PC-9 (cell line): ENCODE measurements at regions not wholly inside any gene's neighbourhood (a gene's known extent, or its start where the extent isn't known, plus 50 kb on each side); places are given as distances from the start of the nearest gene placed in this dataset.

Experiments used
- BruUV-seq: library from RNA; stranded (reverse); fragments of 400-500 nt; replicated peaks from 2 replicates; lab custom pipeline; 2021; lab: Mats Ljungman, UMichigan
- CTCF ChIA-PET: fragments of 300-600 bp; sonication (Branson Sonifier 250); formaldehyde crosslinking; loops from one replicate; lab custom pipeline; 2022; ENCODE audit warnings: antibody characterized with exemption; lab: Charles Lee
- POLR2A ChIA-PET: fragments of 300-600 bp; sonication (Branson Sonifier 250); formaldehyde crosslinking; loops from one replicate; lab custom pipeline; 2022; ENCODE audit warnings: antibody characterized with exemption; ENCODE audit not compliant: unreplicated experiment; lab: Charles Lee
- DNase-seq, 2 experiments: peaks; one replicate each; pipeline versions ENCODE4 v3.0.0 to v3.0.0-alpha.2; 2015 to 2022; ENCODE audit warnings: mixed read lengths in 1 of 2
- H2AFZ ChIP-seq: fragments of 200-600 bp; sonication (generic); 2 replicates; pipeline ENCODE4 v1.8.1; 2017; ENCODE audit warnings: antibody characterized with exemption
- H3F3A ChIP-seq: fragments of 200-600 bp; sonication (generic); 2 replicates; pipeline ENCODE4 v1.8.1; 2017; ENCODE audit warnings: antibody characterized with exemption, mild to moderate bottlenecking, low read depth; ENCODE audit not compliant: insufficient read depth
- H3K27ac ChIP-seq: fragments of 200-600 bp; sonication (generic); 2 replicates; pipeline ENCODE4 v1.6.1; 2016; ENCODE audit warnings: mixed run types
- H3K27me3 ChIP-seq: fragments of 200-600 bp; sonication (generic); 2 replicates; pipeline ENCODE4 v1.6.1; 2016; ENCODE audit warnings: low read depth, mixed run types; ENCODE audit not compliant: insufficient read depth
- H3K36me3 ChIP-seq: fragments of 200-600 bp; sonication (generic); 2 replicates; pipeline ENCODE4 v1.6.1; 2016; ENCODE audit warnings: low read depth, mixed run types
- H3K4me1 ChIP-seq: fragments of 200-600 bp; sonication (generic); replicated peaks from 2 replicates; pipeline ENCODE4 v1.6.1; 2016; ENCODE audit warnings: mixed run types; ENCODE audit not compliant: insufficient read depth
- H3K4me2 ChIP-seq: fragments of 200-600 bp; sonication (generic); 2 replicates; pipeline ENCODE4 v1.6.1; 2017; ENCODE audit warnings: mixed run types
- H3K4me3 ChIP-seq: fragments of 200-600 bp; sonication (generic); 2 replicates; pipeline ENCODE4 v1.6.1; 2016; ENCODE audit warnings: mixed run types
- H3K79me2 ChIP-seq: fragments of 200-600 bp; sonication (generic); 2 replicates; pipeline ENCODE4 v1.6.1; 2017; ENCODE audit warnings: low read depth, mixed run types
- H3K9me2 ChIP-seq: fragments of 200-600 bp; sonication (generic); 2 replicates; pipeline ENCODE4 v1.8.1; 2017; ENCODE audit warnings: mild to moderate bottlenecking; ENCODE audit not compliant: insufficient read depth
- H3K9me3 ChIP-seq: fragments of 200-600 bp; sonication (generic); 2 replicates; pipeline ENCODE4 v1.8.1; 2016; ENCODE audit warnings: low read depth; ENCODE audit not compliant: insufficient read depth
- H4K20me1 ChIP-seq: fragments of 200-600 bp; sonication (generic); 2 replicates; pipeline ENCODE4 v1.8.1; 2017; ENCODE audit not compliant: insufficient read depth
- EZH2 ChIP-seq: fragments of 200-600 bp; sonication (generic); IDR thresholded peaks from 2 replicates; pipeline ENCODE4 v1.8.0; 2017; ENCODE audit warnings: antibody characterized with exemption, low read depth
- intact Hi-C: fragments of 100-400 bp; cut with micrococcal nuclease; formaldehyde crosslinking; loops from one replicate; pipeline ENCODE4 v1.10.0; 2022; ENCODE audit not compliant: unreplicated experiment
- TF ChIP-seq, protein P1 (sequence below): fragments of 200-600 bp; sonication (generic); conservative IDR thresholded peaks from 2 replicates; pipeline ENCODE4 v1.6.1; 2017; ENCODE audit warnings: mixed run types, antibody characterized with exemption, mild to moderate bottlenecking, moderate library complexity

DNA sequence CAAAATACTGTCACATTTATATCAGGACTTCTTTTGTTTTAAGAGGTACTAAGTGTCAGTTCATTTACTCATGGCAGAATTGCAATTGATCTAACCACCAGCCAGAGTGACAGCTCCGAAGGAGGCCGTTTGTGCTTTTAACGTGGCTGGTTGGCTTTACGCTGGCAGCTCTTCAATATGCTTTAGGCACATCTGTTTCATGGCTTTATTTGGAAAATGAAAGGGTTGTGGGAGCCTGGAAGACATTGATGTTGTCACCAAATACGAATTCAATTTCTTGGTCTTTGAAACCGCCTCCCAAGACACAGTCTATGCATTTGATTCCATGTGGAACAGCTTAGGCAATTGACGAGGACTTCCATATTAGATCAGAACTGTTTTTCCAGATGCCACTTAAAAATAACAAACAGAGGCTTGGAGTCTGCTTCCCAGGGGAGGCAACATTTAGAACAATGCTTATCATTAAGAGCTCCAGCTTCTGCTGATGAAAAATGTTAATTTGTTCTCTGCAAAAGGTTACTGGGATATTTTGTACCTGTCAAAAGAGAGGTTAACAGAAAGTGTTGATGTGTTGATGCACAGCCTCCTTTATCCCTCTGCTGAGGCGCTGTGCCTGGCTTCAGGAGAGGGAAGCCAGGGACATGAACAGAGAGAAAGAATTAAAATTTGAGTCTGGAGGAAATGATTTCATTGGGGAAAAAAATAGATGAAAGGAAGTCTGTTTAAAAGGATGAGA lies 64.0 kb upstream of the TNFRSF19 start:
- intact Hi-C loops, result no loop called here
- Histone ChIP-seq H4K20me1 (no peaks in the 10 kb centered on the region), H3K9me2 (no peaks in the 10 kb centered on the region), H2AFZ (no peak overlapping the region), H3K4me3 (no peak overlapping the region), H3K27ac (no peak overlapping the region), H3F3A (no peaks in the 10 kb centered on the region), H3K27me3 (no peaks in the 10 kb centered on the region), H3K4me1 (no peaks in the 10 kb centered on the region), H3K36me3 (no peaks in the 10 kb centered on the region), H3K4me2 (no peak overlapping the region), H3K9me3 (no peaks in the 10 kb centered on the region), H3K79me2 (no peaks in the 10 kb centered on the region)
- TF ChIP-seq, protein P1, sequence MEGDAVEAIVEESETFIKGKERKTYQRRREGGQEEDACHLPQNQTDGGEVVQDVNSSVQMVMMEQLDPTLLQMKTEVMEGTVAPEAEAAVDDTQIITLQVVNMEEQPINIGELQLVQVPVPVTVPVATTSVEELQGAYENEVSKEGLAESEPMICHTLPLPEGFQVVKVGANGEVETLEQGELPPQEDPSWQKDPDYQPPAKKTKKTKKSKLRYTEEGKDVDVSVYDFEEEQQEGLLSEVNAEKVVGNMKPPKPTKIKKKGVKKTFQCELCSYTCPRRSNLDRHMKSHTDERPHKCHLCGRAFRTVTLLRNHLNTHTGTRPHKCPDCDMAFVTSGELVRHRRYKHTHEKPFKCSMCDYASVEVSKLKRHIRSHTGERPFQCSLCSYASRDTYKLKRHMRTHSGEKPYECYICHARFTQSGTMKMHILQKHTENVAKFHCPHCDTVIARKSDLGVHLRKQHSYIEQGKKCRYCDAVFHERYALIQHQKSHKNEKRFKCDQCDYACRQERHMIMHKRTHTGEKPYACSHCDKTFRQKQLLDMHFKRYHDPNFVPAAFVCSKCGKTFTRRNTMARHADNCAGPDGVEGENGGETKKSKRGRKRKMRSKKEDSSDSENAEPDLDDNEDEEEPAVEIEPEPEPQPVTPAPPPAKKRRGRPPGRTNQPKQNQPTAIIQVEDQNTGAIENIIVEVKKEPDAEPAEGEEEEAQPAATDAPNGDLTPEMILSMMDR, result no peak
- TF ChIP-seq EZH2, result no peak
- ChIA-PET CTCF (no interaction called here), POLR2A (no interaction called here)
- no TSS peak for BruUV-seq
- no peak for DNase-seq

DNA sequence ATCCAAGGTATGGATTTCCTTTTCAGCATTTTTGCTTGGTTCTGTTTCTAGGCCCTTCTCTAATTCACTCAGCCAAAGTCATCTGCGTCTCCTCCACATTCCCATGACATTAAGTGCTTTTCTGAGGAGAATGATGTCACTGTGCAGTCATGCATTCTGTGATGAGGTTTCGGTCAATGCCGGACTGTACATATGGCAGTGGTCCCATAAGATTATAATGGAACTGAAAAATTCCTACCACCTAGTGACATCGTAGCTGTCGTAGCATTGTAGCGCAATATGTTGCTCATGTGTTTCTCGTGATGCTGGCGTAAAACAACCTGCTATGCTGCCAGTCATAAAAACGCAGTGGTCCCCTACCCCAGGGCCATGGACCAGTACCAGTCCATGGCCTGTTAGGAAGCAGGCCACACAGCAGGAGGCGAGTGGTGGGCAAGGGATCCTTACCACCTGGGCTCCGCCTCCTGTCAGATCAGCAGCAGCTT lies 63.4 kb upstream of the TNFRSF19 start:
- H3K27ac ChIP-seq, result no peak overlapping the region
- TF ChIP-seq, protein P1, result no peak
- no peak for TF ChIP-seq EZH2
- no peaks in the 10 kb centered on the region for H3K9me3 ChIP-seq
- CTCF ChIA-PET, result no interaction called here
- no peaks in the 10 kb centered on the region for H3K4me1 ChIP-seq
- DNase-seq, result peak in 1 of 2 experiments; percentile 21
- intact Hi-C loops, result no loop called here
- POLR2A ChIA-PET, result no interaction called here
- H3K36me3 ChIP-seq, result no peaks in the 10 kb centered on the region
- BruUV-seq, result no TSS peak
- no peaks in the 10 kb centered on the region for H3K9me2 ChIP-seq
- H3K4me2 ChIP-seq, result no peak overlapping the region
- H3K27me3 ChIP-seq, result no peaks in the 10 kb centered on the region
- H3F3A ChIP-seq, result no peaks in the 10 kb centered on the region
- H3K79me2 ChIP-seq, result no peaks in the 10 kb centered on the region
- no peak overlapping the region for H3K4me3 ChIP-seq
- H4K20me1 ChIP-seq, result no peaks in the 10 kb centered on the region
- H2AFZ ChIP-seq, result no peak overlapping the region

DNA sequence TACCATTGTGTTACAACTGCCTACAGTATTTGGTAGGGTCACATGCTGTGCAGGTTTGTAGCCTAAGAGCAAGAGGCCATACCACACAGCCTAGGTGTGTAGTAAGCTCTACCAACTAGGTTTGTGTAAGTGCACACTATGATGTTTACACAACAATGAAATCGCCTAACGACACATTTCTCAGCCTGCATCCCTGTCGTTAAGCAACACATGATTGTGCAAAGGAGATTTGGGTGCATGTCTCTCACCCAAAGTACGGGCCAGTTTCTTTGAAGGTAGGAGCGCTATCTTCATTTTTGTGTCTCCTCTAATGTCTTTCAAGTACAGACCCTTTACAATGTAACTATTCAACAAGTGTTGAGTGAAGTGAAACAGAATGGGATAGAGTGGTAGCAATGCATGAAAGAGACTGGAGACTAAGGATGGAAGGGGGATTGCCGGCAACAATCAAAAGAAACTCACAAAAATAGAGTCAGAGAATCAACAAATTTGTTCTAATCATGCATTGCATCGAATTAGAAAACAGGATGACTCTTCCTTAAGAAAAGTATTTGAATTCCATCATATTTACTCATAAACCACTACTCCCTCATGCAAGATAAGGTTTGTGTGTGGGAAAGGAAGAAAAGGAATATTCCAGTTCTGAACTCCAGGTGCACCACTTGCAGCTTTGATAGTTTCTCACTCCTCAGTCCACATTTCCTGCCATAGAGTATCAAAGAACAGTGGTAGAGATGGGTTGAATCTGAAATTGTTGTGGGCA lies 60.2 kb upstream of the TNFRSF19 start:
- Histone ChIP-seq H3K4me2 (no peak overlapping the region), H3K4me3 (no peak overlapping the region), H4K20me1 (no peaks in the 10 kb centered on the region), H3K9me3 (no peaks in the 10 kb centered on the region), H3K27ac (no peak overlapping the region), H3K9me2 (no peaks in the 10 kb centered on the region), H3K79me2 (no peaks in the 10 kb centered on the region), H3K36me3 (no peaks in the 10 kb centered on the region), H3K4me1 (no peaks in the 10 kb centered on the region), H2AFZ (no peak overlapping the region), H3F3A (no peaks in the 10 kb centered on the region), H3K27me3 (no peaks in the 10 kb centered on the region)
- DNase-seq, result peak in 1 of 2 experiments; percentile 40
- intact Hi-C loops, result no loop called here
- ChIA-PET POLR2A (no interaction called here), CTCF (no interaction called here)
- no TSS peak for BruUV-seq
- no peak for TF ChIP-seq EZH2
- TF ChIP-seq, protein P1, result no peak
